GM12878 (cell line): ENCODE measurements at regions not wholly inside any gene's neighbourhood (a gene's known extent, or its start where the extent isn't known, plus 50 kb on each side); places are given as distances from the start of the nearest gene placed in this dataset.

Experiments used
- ATAC-seq: fragments of 200-7000 bp; cut with Tn5 transposase; 3 replicates; pipeline ENCODE4 v1.9.1; 2020; ENCODE audit warnings: mild to moderate bottlenecking, moderate library complexity
- BruUV-seq: library from RNA; stranded (reverse); fragments of 400-500 nt; replicated peaks from 2 replicates; lab custom pipeline; 2021; lab: Mats Ljungman, UMichigan
- CTCF ChIA-PET: fragments of 300-600 bp; sonication (Branson Sonifier 250); formaldehyde crosslinking; extraction: SDS; loops from one replicate; lab custom pipeline; 2021; ENCODE audit warnings: inconsistent platforms; lab: Yijun Ruan, JAX
- POLR2A ChIA-PET: fragments of 350-600 bp; formaldehyde crosslinking; extraction: SDS; loops from one replicate; lab custom pipeline; 2021; ENCODE audit warnings: inconsistent platforms; lab: Charles Lee
- RAD21 ChIA-PET: fragments of 300-600 bp; sonication (Branson Sonifier 250); formaldehyde crosslinking; loops from one replicate; lab custom pipeline; 2023; ENCODE audit warnings: antibody characterized with exemption; ENCODE audit not compliant: unreplicated experiment; lab: Charles Lee
- SMC1A ChIA-PET: fragments of 300-600 bp; sonication (Branson Sonifier 250); formaldehyde crosslinking; loops from one replicate; lab custom pipeline; 2023; ENCODE audit not compliant: unreplicated experiment, uncharacterized antibody; lab: Charles Lee
- DNase-seq: peaks from one replicate; pipeline ENCODE4 v3.0.0-alpha.2; 2011; ENCODE audit warnings: low read depth, low spot score
- FAIRE-seq: peaks from 3 replicates; lab custom pipeline; 2011; peaks lifted over from hg19 to GRCh38; lab: Jason Lieb, UNC
- H2AFZ ChIP-seq: 2 replicates; pipeline ENCODE4 v1.6.0; 2011; ENCODE audit warnings: low read depth, low read length, control low read depth; ENCODE audit not compliant: control insufficient read depth
- H3K27ac ChIP-seq: 2 replicates; pipeline ENCODE4 v1.5.1; 2011; ENCODE audit warnings: control low read depth; ENCODE audit not compliant: control insufficient read depth, insufficient read depth
- H3K27me3 ChIP-seq, 2 experiments: replicated peaks in 1 of 2; 2 replicates each; pipeline versions ENCODE4 v1.6.0 to v1.6.1; 2011; ENCODE audit warnings: low read length in 1 of 2; ENCODE audit not compliant: control insufficient read depth in 2 of 2, insufficient read depth in 2 of 2
- H3K36me3 ChIP-seq, 2 experiments: 2 replicates each; pipeline ENCODE4 v1.5.1; 2011; ENCODE audit warnings: low read length in 1 of 2; ENCODE audit not compliant: control insufficient read depth in 2 of 2, insufficient read depth in 2 of 2
- H3K4me1 ChIP-seq: 2 replicates; pipeline ENCODE4 v1.6.1; 2011; ENCODE audit warnings: mild to moderate bottlenecking, low read length, moderate library complexity, mixed read lengths; ENCODE audit not compliant: control insufficient read depth, insufficient read depth
- H3K4me2 ChIP-seq: 2 replicates; pipeline ENCODE4 v1.6.0; 2011; ENCODE audit warnings: control low read depth; ENCODE audit not compliant: control insufficient read depth, insufficient read depth
- H3K4me3 ChIP-seq: fragments of 200-600 bp; sonication (generic); 2 replicates; pipeline ENCODE4 v1.5.1; 2016
- H3K79me2 ChIP-seq: 2 replicates; pipeline ENCODE4 v1.6.0; 2011; ENCODE audit warnings: low read length; ENCODE audit not compliant: control insufficient read depth, insufficient read depth
- H3K9ac ChIP-seq: 2 replicates; pipeline ENCODE4 v1.8.0; 2011; ENCODE audit warnings: low read length, control low read depth, mixed read lengths; ENCODE audit not compliant: control insufficient read depth, insufficient read depth
- H3K9me3 ChIP-seq: replicated peaks from 3 replicates; pipeline ENCODE4 v1.5.1; 2011; ENCODE audit warnings: mild to moderate bottlenecking, low read length; ENCODE audit not compliant: control insufficient read depth, insufficient read depth
- H4K20me1 ChIP-seq: 2 replicates; pipeline ENCODE4 v1.6.0; 2011; ENCODE audit not compliant: control insufficient read depth, insufficient read depth
- ATF7 ChIP-seq: fragments of 450-650 bp; IDR thresholded peaks from 2 replicates; pipeline ENCODE4 v1.6.1; 2016; ENCODE audit warnings: low read depth, mild to moderate bottlenecking
- BCL11A ChIP-seq: IDR thresholded peaks from 2 replicates; pipeline ENCODE4 v1.6.1; 2011; ENCODE audit warnings: low read depth, low read length
- BCL3 ChIP-seq: IDR thresholded peaks from 2 replicates; pipeline ENCODE4 v1.6.1; 2011; ENCODE audit warnings: borderline replicate concordance, low read depth, mild to moderate bottlenecking, moderate library complexity, low read length; ENCODE audit not compliant: insufficient read depth, poor library complexity, severe bottlenecking
- BMI1 ChIP-seq: fragments of 450-650 bp; IDR thresholded peaks from 2 replicates; pipeline ENCODE4 v1.6.1; 2016; ENCODE audit warnings: mild to moderate bottlenecking, moderate library complexity, borderline replicate concordance
- JUND ChIP-seq: IDR thresholded peaks from 2 replicates; pipeline ENCODE4 v1.6.1; 2012; ENCODE audit warnings: low read depth, mild to moderate bottlenecking, low read length, improper control_type of control experiment, moderate library complexity
- RAD21 ChIP-seq: IDR thresholded peaks from 2 replicates; pipeline ENCODE4 v1.6.1; 2011; ENCODE audit warnings: mild to moderate bottlenecking, low read depth, low read length, moderate library complexity; ENCODE audit not compliant: insufficient read depth
- RFX5 ChIP-seq: IDR thresholded peaks from 2 replicates; pipeline ENCODE4 v1.6.1; 2011; ENCODE audit warnings: low read depth, low read length, improper control_type of control experiment
- TAF1 ChIP-seq: IDR thresholded peaks from 2 replicates; pipeline ENCODE4 v1.6.1; 2011; ENCODE audit warnings: mild to moderate bottlenecking, low read depth, low read length, borderline replicate concordance
- TARDBP ChIP-seq: IDR thresholded peaks from 2 replicates; pipeline ENCODE4 v1.6.1; 2016; ENCODE audit warnings: borderline replicate concordance
- TCF12 ChIP-seq: IDR thresholded peaks from 2 replicates; pipeline ENCODE4 v1.6.1; 2011; ENCODE audit warnings: low read depth, mild to moderate bottlenecking, low read length
- TCF3 ChIP-seq: IDR thresholded peaks from 2 replicates; pipeline ENCODE4 v1.6.1; 2012; ENCODE audit warnings: low read depth, mild to moderate bottlenecking, low read length, borderline replicate concordance; ENCODE audit not compliant: insufficient read depth
- USF1 ChIP-seq: IDR thresholded peaks from 2 replicates; pipeline ENCODE4 v1.6.1; 2011; ENCODE audit warnings: borderline replicate concordance, low read depth, mild to moderate bottlenecking, moderate library complexity, mixed read lengths, low read length; ENCODE audit not compliant: insufficient read depth; ENCODE audit errors: extremely low read length
- ZNF207 ChIP-seq: fragments of 450-650 bp; IDR thresholded peaks from 2 replicates; pipeline ENCODE4 v1.6.1; 2014; ENCODE audit warnings: antibody characterized with exemption, mild to moderate bottlenecking, borderline replicate concordance
- ZNF687 ChIP-seq: fragments of 450-650 bp; IDR thresholded peaks from 2 replicates; pipeline ENCODE4 v1.6.1; 2017; ENCODE audit warnings: mild to moderate bottlenecking, moderate library complexity
- in situ Hi-C: fragments of 300-500 bp; cut with MboI; formaldehyde crosslinking; loops from 9 replicates; pipeline ENCODE4 v1.14.3; 2018; ENCODE audit warnings: mixed read lengths
- intact Hi-C: fragments of 100-400 bp; cut with micrococcal nuclease; formaldehyde crosslinking; loops from one replicate; pipeline ENCODE4 v1.14.2; 2022; ENCODE audit not compliant: unreplicated experiment

GRCh38 chr6:84403545-84403944 is 176.1 kb upstream of the CEP162 start:
- ChIA-PET RAD21 (interaction anchor here (1.2 to 1.4 kb wide), 4 partner anchors 19 to 73 kb away, joined by 3 to 4 read pairs (median 4); no protein-coding TSS in a partner anchor), CTCF (interaction anchor here (0.8 to 2.7 kb wide), 6 partner anchors 10 to 165 kb away, joined by 3 to 8 read pairs (median 4); no protein-coding TSS in a partner anchor), POLR2A (interaction anchor here (0.6 to 1.1 kb wide), 3 partner anchors 9 to 53 kb away, joined by 3 read pairs; no protein-coding TSS in a partner anchor), SMC1A (interaction anchor here (0.6 to 3.3 kb wide), 3 partner anchors 8 to 80 kb away, joined by 3 to 20 read pairs (median 3); no protein-coding TSS in a partner anchor)
- Histone ChIP-seq H3K27ac (no peak overlapping the region), H3K27me3 (no peaks in the 10 kb centered on the region), H4K20me1 (no peaks in the 10 kb centered on the region), H3K36me3 (no peaks in the 10 kb centered on the region), H3K9me3 (no peaks in the 10 kb centered on the region), H3K9ac (no peak overlapping the region), H3K4me3 (no peak overlapping the region), H2AFZ (no peak overlapping the region), H3K4me2 (no peak overlapping the region), H3K79me2 (no peaks in the 10 kb centered on the region), H3K4me1 (no peaks in the 10 kb centered on the region)
- FAIRE-seq (no peak), ATAC-seq (peak; percentile 71), DNase-seq (no peak)
- TF ChIP-seq ZNF207 = no peak
- TF ChIP-seq ZNF687 = no peak
- TF ChIP-seq BMI1 = no peak
- 0 out of 2 replicates have a peak, but pooled peaks have one; percentile 40 for TF ChIP-seq TCF12
- no peak for TF ChIP-seq RFX5
- no peak for TF ChIP-seq RAD21
- no peak for TF ChIP-seq BCL3
- peak; percentile 92 for TF ChIP-seq TCF3
- TF ChIP-seq TARDBP = no peak
- TF ChIP-seq USF1 = no peak
- TF ChIP-seq BCL11A = no peak
- no peak for TF ChIP-seq TAF1
- TF ChIP-seq JUND = no peak
- TF ChIP-seq ATF7 = no peak
- no TSS peak for BruUV-seq
- intact Hi-C loops (no loop called here), in situ Hi-C loops (no loop called here)
